HepG2 (cell line): ENCODE measurements at regions not wholly inside any gene's neighbourhood (a gene's known extent, or its start where the extent isn't known, plus 50 kb on each side); places are given as distances from the start of the nearest gene placed in this dataset.

Experiments
- FOXO1 ChIP-seq: sonication (generic); formaldehyde crosslinking; IDR thresholded peaks from 2 replicates; pipeline ENCODE4 v1.4.0; 2020; ENCODE audit warnings: missing genetic modification reagents
- NBN ChIP-seq: fragments of 450-650 bp; conservative IDR thresholded peaks from 2 replicates; pipeline ENCODE4 v1.6.1; 2017
- POLR2A ChIP-seq, 2 experiments: IDR thresholded peaks; 2 replicates each; pipeline ENCODE4 v1.6.1; 2011; ENCODE audit warnings: low read depth in 2 of 2, low read length in 2 of 2, mild to moderate bottlenecking in 1 of 2, moderate library complexity in 1 of 2; ENCODE audit not compliant: insufficient read depth in 1 of 2

DNA sequence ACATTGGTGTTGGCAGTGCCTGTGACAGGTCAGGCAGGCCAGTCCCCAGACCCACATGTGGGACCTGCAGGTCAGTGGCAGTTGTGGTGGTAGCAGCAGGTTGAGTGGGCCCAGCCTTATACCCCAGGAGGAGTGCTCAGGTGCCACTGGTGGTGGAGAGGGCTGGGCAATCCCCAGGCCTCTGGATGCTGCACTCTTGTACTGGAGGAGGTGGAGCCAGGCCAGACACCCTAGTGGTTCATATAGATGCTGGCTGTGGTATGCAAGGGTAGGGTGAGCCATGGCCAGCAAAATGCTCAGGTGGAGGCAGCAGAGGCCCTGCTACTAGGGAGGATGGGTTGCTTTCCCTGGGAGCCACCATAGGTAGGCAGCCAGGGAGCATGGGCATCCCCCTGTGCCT is 190.4 kb upstream of the TMPO start:
- TF ChIP-seq FOXO1 (CRISPR knock-in tag) (no peak), POLR2A (IDR thresholded peaks at IDR 0.05; ENCODE audit: insufficient read depth in 1 of 2, low read depth in 2 of 2, low read length in 2 of 2) (no peak), NBN (no peak)
